GM12891 (cell line): ENCODE measurements at regions not wholly inside any gene's neighbourhood (a gene's known extent, or its start where the extent isn't known, plus 50 kb on each side); places are given as distances from the start of the nearest gene placed in this dataset.

Experiments used
- POLR2A ChIP-seq: IDR thresholded peaks from 2 replicates; pipeline ENCODE4 v1.6.1; 2011; ENCODE audit warnings: low read depth, low read length, control low read depth
- TAF1 ChIP-seq: IDR thresholded peaks from 2 replicates; pipeline ENCODE4 v1.6.1; 2011; ENCODE audit warnings: low read depth, low read length, control low read depth

DNA sequence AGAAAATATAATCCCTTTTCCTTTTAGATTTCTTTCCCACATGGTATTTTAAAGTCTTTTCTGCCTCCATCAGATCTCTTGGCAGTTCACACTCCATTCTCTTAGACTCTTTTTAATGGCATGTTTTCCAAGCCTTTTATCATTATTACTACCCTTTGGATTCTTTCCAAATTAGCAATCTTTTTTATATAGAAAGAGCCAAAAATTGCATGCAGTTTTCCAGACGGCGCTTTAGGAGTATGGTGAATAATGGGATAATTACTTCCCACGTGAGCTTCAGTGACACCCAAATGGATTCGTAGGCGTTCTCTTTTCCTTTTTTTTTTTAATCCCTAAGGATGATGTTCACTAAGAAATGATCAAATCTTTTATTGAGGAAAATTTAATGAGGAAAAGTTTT, 354.8 kb upstream of the DNAJC19 start:
- TF ChIP-seq TAF1: no peak
- no peak for TF ChIP-seq POLR2A
